Trophoblast cell (in vitro differentiated cells and primary cell): ENCODE measurements at regions not wholly inside any gene's neighbourhood (a gene's known extent, or its start where the extent isn't known, plus 50 kb on each side); places are given as distances from the start of the nearest gene placed in this dataset.
"Not testable (repeated sequence)": the region's sequence is repeated elsewhere in the genome, so short reads cannot be mapped to it uniquely, and the experiment has no call there.

Source experiments
- DNase-seq, 2 donors: peaks; one replicate each; pipeline ENCODE4 v3.0.0-alpha.2; 2016
- H2AFZ ChIP-seq: 2 replicates; pipeline ENCODE4 v1.6.1; 2013; ENCODE audit warnings: low read length, moderate library complexity, mild to moderate bottlenecking; ENCODE audit not compliant: insufficient read depth, poor library complexity
- H2AK5ac ChIP-seq: 2 replicates; pipeline ENCODE4 v1.6.1; 2013; ENCODE audit warnings: mild to moderate bottlenecking, low read length
- H2BK120ac ChIP-seq: 2 replicates; pipeline ENCODE4 v1.6.1; 2013; ENCODE audit warnings: low read length, mild to moderate bottlenecking, moderate library complexity; ENCODE audit not compliant: insufficient read depth, poor library complexity
- H2BK12ac ChIP-seq: 2 replicates; pipeline ENCODE4 v1.6.1; 2013; ENCODE audit warnings: mild to moderate bottlenecking, low read length, moderate library complexity
- H2BK5ac ChIP-seq: 2 replicates; pipeline ENCODE4 v1.6.1; 2013; ENCODE audit warnings: low read length, low read depth, moderate library complexity, mild to moderate bottlenecking; ENCODE audit not compliant: poor library complexity
- H3K14ac ChIP-seq: 2 replicates; pipeline ENCODE4 v1.6.1; 2013; ENCODE audit warnings: mild to moderate bottlenecking, low read length
- H3K18ac ChIP-seq: 2 replicates; pipeline ENCODE4 v1.6.1; 2013; ENCODE audit warnings: mild to moderate bottlenecking, low read length
- H3K23ac ChIP-seq: 2 replicates; pipeline ENCODE4 v1.6.1; 2013; ENCODE audit warnings: low read length
- H3K27ac ChIP-seq: 2 replicates; pipeline ENCODE4 v1.5.1; 2013; ENCODE audit warnings: low read depth, mild to moderate bottlenecking, inconsistent platforms, low read length, moderate library complexity
- H3K27me3 ChIP-seq: 2 replicates; pipeline ENCODE4 v1.6.1; 2013; ENCODE audit warnings: inconsistent platforms, mild to moderate bottlenecking, low read length, moderate library complexity; ENCODE audit not compliant: insufficient read depth
- H3K36me3 ChIP-seq, 2 experiments: 1 replicate in 1 of 2; 2 replicates in 1 of 2; pipeline ENCODE4 v1.6.1; 2013; ENCODE audit warnings: low read length in 2 of 2, mild to moderate bottlenecking in 2 of 2, moderate library complexity in 1 of 2; ENCODE audit not compliant: insufficient read depth in 2 of 2, control insufficient read depth in 1 of 2
- H3K4ac ChIP-seq: 2 replicates; pipeline ENCODE4 v1.6.1; 2013; ENCODE audit warnings: low read depth, mild to moderate bottlenecking, low read length, moderate library complexity
- H3K4me1 ChIP-seq, 2 experiments: 1 replicate in 1 of 2; 2 replicates in 1 of 2; pipeline ENCODE4 v1.6.1; 2013; ENCODE audit warnings: low read length in 2 of 2, mild to moderate bottlenecking in 2 of 2, moderate library complexity in 1 of 2; ENCODE audit not compliant: insufficient read depth in 2 of 2, control insufficient read depth in 1 of 2
- H3K4me2 ChIP-seq: 2 replicates; pipeline ENCODE4 v1.6.1; 2013; ENCODE audit warnings: inconsistent platforms, mild to moderate bottlenecking, low read length, moderate library complexity
- H3K4me3 ChIP-seq: 2 replicates; pipeline ENCODE4 v1.5.1; 2013; ENCODE audit warnings: mild to moderate bottlenecking, low read depth, low read length, inconsistent platforms
- H3K79me1 ChIP-seq: one replicate; pipeline ENCODE4 v1.6.1; 2013; ENCODE audit warnings: low read length
- H3K79me2 ChIP-seq: 2 replicates; pipeline ENCODE4 v1.6.1; 2013; ENCODE audit warnings: low read length, mild to moderate bottlenecking; ENCODE audit not compliant: control insufficient read depth, insufficient read depth, poor library complexity
- H3K9ac ChIP-seq: 2 replicates; pipeline ENCODE4 v1.6.1; 2013; ENCODE audit warnings: mild to moderate bottlenecking, low read length
- H3K9me3 ChIP-seq: 2 replicates; pipeline ENCODE4 v1.6.1; 2013; ENCODE audit warnings: low read depth, mild to moderate bottlenecking, control low read depth, inconsistent platforms, low read length; ENCODE audit not compliant: insufficient read depth
- H4K12ac ChIP-seq: 2 replicates; pipeline ENCODE4 v1.6.1; 2013; ENCODE audit warnings: low read depth, mild to moderate bottlenecking, low read length, moderate library complexity
- H4K8ac ChIP-seq: 2 replicates; pipeline ENCODE4 v1.6.1; 2013; ENCODE audit warnings: low read depth, mild to moderate bottlenecking, low read length, moderate library complexity
- H4K91ac ChIP-seq: one replicate; pipeline ENCODE4 v1.6.1; 2013; ENCODE audit warnings: low read depth, mild to moderate bottlenecking, low read length, moderate library complexity
- WGBS: extraction: QIAGEN DNeasy Blood & Tissue Kit; methylation state at CpG from one replicate; pipeline ENCODE4 v1.1.7; 2013; ENCODE audit warnings: missing lambda C conversion rate; ENCODE audit not compliant: insufficient read length, insufficient coverage; ENCODE audit errors: extremely low coverage; 5-methylcytosine and 5-hydroxymethylcytosine counted together

GRCh38 chr12:96117460-96117859, 76.7 kb upstream of the ELK3 start:
- Histone ChIP-seq H3K4ac (no peak overlapping the region), H3K4me2 (no peak overlapping the region), H2BK12ac (no peak overlapping the region), H3K23ac (no peak overlapping the region), H3K4me3 (no peak overlapping the region), H3K79me1 (no peaks in the 10 kb centered on the region), H3K27me3 (no peaks in the 10 kb centered on the region), H2BK120ac (no peak overlapping the region), H3K14ac (no peak overlapping the region), H4K8ac (no peak overlapping the region), H2BK5ac (no peak overlapping the region), H3K4me1 (peaks cover 0 to 6% of the 10 kb centered on the region in 2 experiments), H3K9ac (no peak overlapping the region), H3K27ac (no peak overlapping the region), H3K36me3 (no peaks in the 10 kb centered on the region), H3K18ac (no peak overlapping the region), H3K79me2 (no peaks in the 10 kb centered on the region), H4K91ac (no peak overlapping the region), H4K12ac (no peak overlapping the region), H2AFZ (no peak overlapping the region), H3K9me3 (no peaks in the 10 kb centered on the region), H2AK5ac (no peak overlapping the region)
- no CpG with 5 or more reads among the region's 3 CpGs for WGBS
- DNase-seq = no peak

- H3K9me3 ChIP-seq = no peaks in the 10 kb centered on the region
- H3K23ac ChIP-seq = no peak overlapping the region
- H3K4me1 ChIP-seq = peaks cover 0 to 6% of the 10 kb centered on the region in 2 experiments
- H2AK5ac ChIP-seq = no peak overlapping the region
- H2AFZ ChIP-seq = no peak overlapping the region
- no peak overlapping the region for H2BK12ac ChIP-seq
- H3K18ac ChIP-seq = no peak overlapping the region
- no peaks in the 10 kb centered on the region for H3K36me3 ChIP-seq
- no peak overlapping the region for H4K8ac ChIP-seq
- peak in 1 of 2 donors; percentile 18 for DNase-seq
- H4K91ac ChIP-seq = no peak overlapping the region
- H2BK5ac ChIP-seq = no peak overlapping the region
- no CpG with 5 or more reads among the region's 4 CpGs for WGBS
- no peak overlapping the region for H3K9ac ChIP-seq
- no peak overlapping the region for H3K4ac ChIP-seq
- H3K79me1 ChIP-seq = no peaks in the 10 kb centered on the region
- no peak overlapping the region for H3K4me2 ChIP-seq
- H3K27ac ChIP-seq = no peak overlapping the region
- H3K14ac ChIP-seq = no peak overlapping the region
- H4K12ac ChIP-seq = no peak overlapping the region
- H2BK120ac ChIP-seq = no peak overlapping the region
- H3K27me3 ChIP-seq = no peaks in the 10 kb centered on the region
- H3K4me3 ChIP-seq = no peak overlapping the region
- H3K79me2 ChIP-seq = no peaks in the 10 kb centered on the region
Measured at GRCh38 chr12:96120359-96121100, 73.6 kb upstream of the ELK3 start.

GRCh38 chr12:96121271-96121711, 72.9 kb upstream of the ELK3 start:
- Histone ChIP-seq H3K18ac (no peak overlapping the region), H3K79me2 (no peaks in the 10 kb centered on the region), H3K4me1 (peaks cover 0 to 6% of the 10 kb centered on the region in 2 experiments), H4K91ac (no peak overlapping the region), H3K27me3 (no peaks in the 10 kb centered on the region), H3K79me1 (no peaks in the 10 kb centered on the region), H3K4me3 (no peak overlapping the region), H2BK12ac (no peak overlapping the region), H3K14ac (no peak overlapping the region), H3K9me3 (no peaks in the 10 kb centered on the region), H4K12ac (no peak overlapping the region), H2BK5ac (no peak overlapping the region), H3K36me3 (no peaks in the 10 kb centered on the region), H3K27ac (no peak overlapping the region), H2BK120ac (no peak overlapping the region), H4K8ac (no peak overlapping the region), H2AFZ (no peak overlapping the region), H3K9ac (no peak overlapping the region), H2AK5ac (no peak overlapping the region), H3K4ac (no peak overlapping the region), H3K4me2 (no peak overlapping the region), H3K23ac (no peak overlapping the region)
- WGBS = no CpG with 5 or more reads among the region's 4 CpGs
- peak; percentile 6 to 22 for DNase-seq

GRCh38 chr12:96128292-96128691, 65.9 kb upstream of the ELK3 start:
- H3K27me3 ChIP-seq, H3K79me2 ChIP-seq, H3K27ac ChIP-seq, H3K4ac ChIP-seq, H2BK12ac ChIP-seq, H3K18ac ChIP-seq, H3K4me1 ChIP-seq, H4K12ac ChIP-seq, DNase-seq, H3K4me2 ChIP-seq, H2AFZ ChIP-seq, H3K36me3 ChIP-seq, H2BK5ac ChIP-seq, H3K4me3 ChIP-seq, H3K79me1 ChIP-seq, H4K8ac ChIP-seq, H3K9me3 ChIP-seq, H3K9ac ChIP-seq, H4K91ac ChIP-seq, H2BK120ac ChIP-seq, H3K14ac ChIP-seq, H2AK5ac ChIP-seq, H3K23ac ChIP-seq: not testable (repeated sequence)
- no CpG with 5 or more reads among the region's 7 CpGs for WGBS
